Stimulated activated CD8-positive, alpha-beta memory T cell treated with anti-CD3 and anti-CD28 coated beads, Interleukin-7, amount 100 ng/mL, for 48 hours (primary cell): ENCODE measurements at regions not wholly inside any gene's neighbourhood (a gene's known extent, or its start where the extent isn't known, plus 50 kb on each side); places are given as distances from the start of the nearest gene placed in this dataset.

Source experiments
- DNase-seq, 2 donors: peaks; one replicate each; pipeline ENCODE4 v3.0.0-alpha.2; 2020; ENCODE audit warnings: low read depth in 1 of 2; ENCODE audit errors: extremely low read depth in 1 of 2

DNA sequence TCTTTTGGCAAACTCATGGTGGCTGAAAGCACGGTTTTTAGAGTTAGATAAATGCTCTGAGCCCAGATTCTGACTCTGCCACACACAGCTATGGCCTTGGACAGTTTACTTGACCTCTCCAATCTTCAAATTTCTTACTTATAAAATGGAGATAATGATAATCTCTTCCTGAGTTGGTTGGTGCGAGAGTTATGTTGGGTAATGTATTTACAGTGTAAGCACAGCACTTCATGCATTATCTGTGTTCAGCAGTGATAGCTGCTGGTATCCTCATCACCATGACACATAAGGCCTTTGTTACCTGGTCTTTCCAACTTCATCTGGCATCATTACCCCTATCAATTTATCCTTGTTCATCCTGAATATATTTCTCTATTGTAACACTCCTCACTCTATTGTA, 178.8 kb upstream of the ELL2 start:
- DNase-seq = no peak

DNA sequence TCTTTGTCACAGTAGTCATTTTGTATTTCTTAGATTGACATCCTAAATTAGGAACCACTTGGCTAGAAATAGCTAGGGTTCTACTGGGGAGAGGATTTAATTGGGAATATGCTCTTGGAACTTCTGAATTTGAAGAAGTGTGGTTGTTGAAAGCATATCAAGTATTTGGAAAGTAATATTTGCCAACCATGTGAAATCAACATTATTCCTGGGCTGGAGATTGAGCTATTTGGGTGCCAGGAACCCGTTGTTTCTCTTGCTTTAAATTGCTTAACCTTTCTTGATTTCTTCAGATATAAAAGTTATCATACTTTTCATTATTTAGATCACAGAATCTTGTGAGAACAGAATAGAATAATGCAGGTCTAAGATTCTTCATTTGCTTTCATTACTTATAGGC, 178.4 kb upstream of the ELL2 start:
- no peak for DNase-seq

- DNase-seq = no peak
Measured at GRCh38 chr5:96134886-96135285, 173.2 kb upstream of the ELL2 start.

DNA sequence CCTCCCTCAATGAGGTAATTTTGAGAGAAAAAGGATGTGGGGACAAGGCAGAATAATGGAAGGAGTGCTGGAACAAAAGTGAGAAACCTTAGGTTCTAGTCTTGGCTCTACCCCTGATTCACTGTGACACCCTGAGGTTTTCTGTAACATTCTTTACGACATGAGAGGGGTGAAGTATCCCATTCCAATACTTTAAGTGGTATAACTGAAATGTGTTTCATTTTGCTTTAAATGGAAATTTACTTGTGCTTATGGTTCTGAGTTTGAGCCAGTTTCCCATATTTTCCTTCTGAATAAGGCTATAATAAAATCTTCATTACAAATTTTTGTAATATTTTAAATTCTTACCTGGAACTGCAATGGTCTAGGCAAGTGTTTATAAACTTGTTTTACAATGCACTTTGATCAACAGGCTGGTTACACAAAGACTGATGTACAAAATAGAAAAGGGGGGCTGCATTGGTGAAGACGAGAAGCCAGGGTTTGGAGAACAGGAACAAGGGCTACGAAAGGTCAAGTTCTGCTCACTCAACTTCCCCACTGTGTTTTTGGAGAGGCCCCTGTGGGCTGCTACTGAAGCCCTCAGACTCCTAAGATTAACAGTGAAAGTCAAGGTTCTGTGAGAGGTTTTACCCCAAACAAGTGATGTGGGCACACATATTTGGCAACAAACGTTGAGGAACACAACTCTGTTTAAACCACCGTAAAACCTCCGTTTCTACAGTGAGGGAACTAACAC, 171.9 kb upstream of the ELL2 start:
- DNase-seq = no peak

DNA sequence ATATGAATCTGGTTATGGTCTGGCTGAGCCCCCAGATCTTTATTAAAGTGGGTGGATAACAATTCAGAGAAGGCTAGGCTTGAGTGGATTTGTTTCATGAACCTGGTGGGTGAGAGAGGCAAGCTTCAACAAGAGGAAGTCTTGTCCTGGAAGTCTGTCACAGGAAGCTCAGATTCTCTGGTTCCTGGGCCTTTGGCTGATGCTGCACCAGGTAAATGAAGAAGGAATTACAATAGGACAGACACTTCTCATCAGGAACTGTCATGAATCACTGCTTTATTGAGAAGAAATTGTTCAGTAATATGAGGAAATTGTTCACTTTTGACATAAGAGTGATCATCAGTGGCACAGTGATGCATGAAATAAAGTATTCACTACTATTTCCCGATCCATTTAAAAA, 167.6 kb upstream of the ELL2 start:
- DNase-seq = no peak

- no peak for DNase-seq
Measured at GRCh38 chr5:96128204-96128864, 166.7 kb upstream of the ELL2 start.

- DNase-seq = no peak
Measured at GRCh38 chr5:96127538-96127937, 165.9 kb upstream of the ELL2 start.

DNA sequence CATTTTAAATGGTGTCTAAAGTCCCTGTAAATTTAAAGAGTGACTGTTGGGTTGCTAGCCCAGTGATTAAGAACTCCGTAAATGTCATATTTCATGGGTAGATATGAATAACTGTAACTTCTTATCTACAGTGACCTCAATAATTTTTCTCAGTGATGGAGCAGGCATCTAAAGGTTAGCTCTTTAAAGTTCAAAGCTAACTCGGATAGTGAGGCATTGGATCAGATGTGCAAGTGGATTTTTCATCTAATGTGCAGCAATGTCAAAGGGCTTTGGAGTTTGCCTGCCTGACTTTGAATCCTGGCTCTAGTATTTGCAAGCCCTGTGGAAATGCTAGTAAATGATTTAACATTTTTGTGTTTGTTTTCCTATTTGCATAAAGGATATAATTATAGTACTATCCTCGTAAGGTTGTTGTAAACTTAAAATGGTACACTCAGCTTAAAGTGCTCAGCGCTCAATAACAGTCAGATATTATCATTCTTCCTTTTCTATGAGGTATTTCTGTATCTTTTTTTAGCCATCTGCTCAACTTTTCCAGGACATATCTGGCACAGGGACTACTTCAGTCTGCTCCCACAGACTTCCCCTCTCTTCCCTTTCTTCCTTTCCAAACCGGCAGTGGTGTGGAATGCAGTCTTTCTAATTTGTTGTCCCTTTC, 163.7 kb upstream of the ELL2 start:
- no peak for DNase-seq

GRCh38 chr5:96124589-96124988, 162.9 kb upstream of the ELL2 start:
- DNase-seq = no peak

- no peak for DNase-seq
Measured at GRCh38 chr5:96123418-96123817, 161.8 kb upstream of the ELL2 start.

DNA sequence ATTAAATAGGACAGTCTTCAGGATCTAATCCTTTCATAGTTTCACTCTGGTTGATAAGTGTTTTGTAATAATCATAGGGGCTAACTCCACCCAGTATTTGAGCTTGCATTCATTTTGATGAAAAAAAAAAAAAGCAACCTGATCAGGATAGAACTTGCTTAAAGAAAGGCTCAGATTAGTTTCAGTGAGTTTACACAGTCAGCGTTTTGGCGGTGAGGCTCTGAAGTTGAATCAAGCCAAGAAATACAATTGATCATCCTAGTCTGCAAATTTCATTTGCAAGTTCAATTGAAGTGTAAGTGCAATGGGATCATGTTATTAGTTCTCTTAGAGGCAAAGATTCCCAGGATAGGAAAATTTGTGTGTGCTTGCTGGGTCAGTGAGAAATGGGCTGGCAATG, 159.7 kb upstream of the ELL2 start:
- no peak for DNase-seq

GRCh38 chr5:96120120-96120519, 158.5 kb upstream of the ELL2 start:
- DNase-seq = no peak

DNA sequence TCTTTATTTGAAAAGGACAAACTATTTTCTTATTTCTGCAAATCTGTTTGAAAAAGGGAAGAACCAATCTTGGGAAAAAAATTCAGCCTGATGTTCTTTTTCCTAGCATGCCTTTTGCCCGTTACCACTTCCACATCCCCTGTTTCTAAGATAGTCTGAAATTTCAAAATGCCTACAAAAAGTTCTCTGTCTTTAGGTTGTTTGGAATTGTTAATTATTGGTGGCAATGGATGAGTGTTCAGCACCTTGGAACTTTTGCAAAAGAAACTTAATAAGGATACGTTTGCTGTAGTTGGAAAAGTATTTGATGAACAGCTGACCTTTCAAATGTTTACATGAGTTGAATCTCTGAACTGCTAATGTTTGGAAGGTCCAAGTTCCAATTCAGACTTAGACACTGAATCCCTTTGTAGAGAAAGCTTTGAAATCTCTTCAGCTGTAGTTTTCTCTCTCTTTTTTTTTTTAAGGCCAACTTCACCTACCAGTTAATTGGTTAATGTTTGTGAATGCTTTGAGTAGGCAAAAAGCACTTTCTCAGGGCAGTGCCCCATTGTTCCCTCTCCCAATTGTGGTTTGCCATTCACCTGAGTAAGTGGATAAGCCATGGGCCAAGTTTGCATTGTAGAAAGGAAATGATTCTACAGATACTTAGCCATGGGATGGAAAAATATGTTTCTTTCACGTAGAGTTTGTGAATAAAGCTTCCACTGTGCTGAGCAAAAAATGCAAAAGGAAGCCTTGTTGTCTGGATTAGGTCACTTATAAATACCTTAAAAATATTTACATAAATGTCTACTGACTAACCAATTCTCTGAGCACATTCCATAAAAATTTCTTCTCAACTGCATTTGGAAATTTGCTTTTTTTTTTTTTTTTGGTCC, 156.4 kb upstream of the ELL2 start:
- DNase-seq = no peak

GRCh38 chr5:96115147-96115807, 153.6 kb upstream of the ELL2 start:
- DNase-seq = no peak

DNA sequence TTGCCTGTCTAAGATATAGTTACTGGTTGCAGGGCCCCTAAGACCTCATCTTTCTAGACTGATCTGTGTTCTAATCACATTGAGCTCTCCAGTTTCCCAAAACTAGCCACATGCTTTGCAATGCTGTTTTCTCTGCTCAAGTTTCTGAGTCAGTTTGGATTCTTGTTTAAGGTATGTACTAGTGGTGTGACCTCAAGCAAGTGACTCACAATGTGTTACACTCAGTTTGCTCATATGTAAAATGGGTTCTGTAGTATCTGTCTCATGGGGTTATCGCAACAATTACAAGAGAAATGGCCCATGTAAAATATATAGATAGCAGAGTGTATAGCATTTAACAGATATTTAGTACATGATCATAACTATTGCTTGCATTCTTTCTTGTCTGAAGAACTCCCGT, 153.1 kb upstream of the ELL2 start:
- no peak for DNase-seq

DNA sequence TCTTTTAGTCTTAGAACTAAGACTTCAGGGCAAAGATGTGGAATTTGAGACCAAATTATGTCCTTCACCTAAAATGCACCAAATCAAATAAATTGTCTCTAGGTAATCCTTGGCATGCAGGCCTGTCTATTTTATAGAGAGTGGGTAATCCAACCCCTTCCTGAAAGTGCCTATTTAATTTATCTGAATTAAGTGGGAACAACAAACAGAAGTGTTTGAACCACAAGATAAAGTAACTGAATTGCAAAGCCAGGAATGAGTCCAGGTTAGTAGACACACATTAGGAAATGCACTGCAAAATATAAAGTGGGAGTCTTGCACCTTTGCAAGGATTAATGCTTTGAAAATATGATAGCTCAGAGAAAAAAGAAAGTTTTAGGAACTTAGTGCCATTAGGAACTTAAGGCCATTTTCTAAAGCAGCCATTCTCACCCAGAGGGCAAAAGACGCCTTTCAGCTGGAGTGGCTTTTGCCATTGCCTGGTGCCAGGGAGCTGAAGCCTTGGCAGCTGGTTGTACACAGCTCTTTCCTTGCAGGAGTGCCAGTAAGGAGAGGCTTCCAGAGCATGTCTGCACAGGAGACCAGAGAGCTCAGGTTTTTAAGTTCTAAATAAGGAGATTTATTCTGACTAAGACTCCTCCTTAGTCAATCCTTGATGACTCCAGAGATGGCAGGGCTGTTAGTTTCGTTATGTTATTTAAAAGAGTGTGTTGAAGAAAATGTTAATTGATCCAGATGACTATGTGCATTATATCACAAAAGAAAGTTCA, 151.7 kb upstream of the ELL2 start:
- DNase-seq = no peak

DNA sequence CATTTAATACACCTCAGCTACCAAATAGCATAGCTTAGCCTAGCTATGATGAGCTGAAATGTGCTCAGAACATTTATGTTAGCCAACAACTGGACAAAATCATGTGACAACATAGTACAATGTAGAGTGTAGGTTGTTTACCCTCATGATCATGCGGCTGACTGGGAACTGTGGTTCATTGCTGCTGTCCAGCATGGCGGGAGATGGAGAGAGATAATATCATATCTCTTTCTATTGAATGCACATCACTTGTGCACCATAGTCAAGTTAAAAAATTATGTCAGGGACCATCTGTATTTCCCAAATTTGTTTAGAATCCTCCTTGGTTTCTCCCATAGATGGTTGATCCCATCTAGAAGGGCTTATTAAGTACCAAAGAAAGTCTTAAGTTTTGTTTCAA, 151.1 kb upstream of the ELL2 start:
- DNase-seq = no peak

- DNase-seq = no peak
Measured at GRCh38 chr5:96112123-96112670, 150.5 kb upstream of the ELL2 start.

DNA sequence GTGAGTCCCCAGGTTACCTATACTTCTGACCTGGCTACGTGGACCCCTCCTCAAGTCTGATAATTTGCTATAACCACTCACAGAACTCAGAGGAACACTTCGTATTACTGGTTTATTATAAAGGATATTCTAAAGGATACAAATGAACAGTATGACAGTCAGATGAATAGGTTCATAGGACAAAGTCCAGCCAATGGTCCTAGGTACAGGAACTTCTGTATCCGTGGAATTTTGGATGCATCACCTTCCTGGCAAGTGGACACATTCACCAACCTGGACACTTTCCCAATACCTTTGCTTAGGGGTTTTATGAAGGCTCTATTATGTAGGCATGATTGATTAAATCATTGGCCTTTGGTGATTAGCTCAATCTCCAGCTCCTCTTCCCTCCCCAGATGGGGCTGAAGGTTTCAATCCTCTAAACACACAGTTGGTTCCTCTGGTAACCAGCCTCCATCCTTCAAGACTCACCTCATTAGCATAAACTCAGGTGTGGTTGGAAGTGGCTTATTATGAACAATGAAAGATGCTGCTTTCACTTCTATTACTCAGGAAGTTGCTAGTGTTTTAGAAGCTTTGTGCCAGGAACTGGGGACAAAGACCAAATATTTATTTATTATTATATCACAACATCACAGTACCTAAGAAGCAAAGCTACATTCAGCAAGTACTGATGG, 149.6 kb upstream of the ELL2 start:
- DNase-seq = peak in 1 of 2 donors; percentile 11
